Neural progenitor cell (in vitro differentiated cells): ENCODE measurements at regions not wholly inside any gene's neighbourhood (a gene's known extent, or its start where the extent isn't known, plus 50 kb on each side); places are given as distances from the start of the nearest gene placed in this dataset.

ENCODE experiments used
- DNase-seq: peaks from one replicate; pipeline ENCODE4 v3.0.0-alpha.2; 2016; ENCODE audit warnings: low spot score
- H2AFZ ChIP-seq: fragments of 200-600 bp; sonication (generic); replicated peaks from 2 replicates; pipeline ENCODE4 v1.6.1; 2016; ENCODE audit warnings: antibody characterized with exemption
- H3F3A ChIP-seq: fragments of 200-600 bp; sonication (generic); 2 replicates; pipeline ENCODE4 v1.6.1; 2016; ENCODE audit warnings: antibody characterized with exemption, low read depth
- H3K27ac ChIP-seq: fragments of 200-600 bp; sonication (generic); 2 replicates; pipeline ENCODE4 v1.5.1; 2016; ENCODE audit warnings: mild to moderate bottlenecking
- H3K27me3 ChIP-seq: fragments of 200-600 bp; sonication (generic); 2 replicates; pipeline ENCODE4 v1.6.1; 2016; ENCODE audit warnings: mild to moderate bottlenecking, moderate library complexity
- H3K36me3 ChIP-seq: fragments of 200-600 bp; sonication (generic); 2 replicates; pipeline ENCODE4 v1.5.1; 2016
- H3K4me1 ChIP-seq: fragments of 200-600 bp; sonication (generic); 2 replicates; pipeline ENCODE4 v1.6.1; 2016; ENCODE audit warnings: mixed run types
- H3K4me2 ChIP-seq: fragments of 200-600 bp; sonication (generic); 2 replicates; pipeline ENCODE4 v1.6.1; 2016
- H3K4me3 ChIP-seq: fragments of 200-600 bp; sonication (generic); 2 replicates; pipeline ENCODE4 v1.5.1; 2016
- H3K79me2 ChIP-seq: fragments of 200-600 bp; sonication (generic); 2 replicates; pipeline ENCODE4 v1.6.1; 2016; ENCODE audit warnings: low read depth
- H3K9ac ChIP-seq: fragments of 200-600 bp; sonication (generic); 2 replicates; pipeline ENCODE4 v1.6.1; 2016
- H3K9me3 ChIP-seq: fragments of 200-600 bp; sonication (generic); 2 replicates; pipeline ENCODE4 v1.5.1; 2016; ENCODE audit warnings: low read depth
- H4K20me1 ChIP-seq: fragments of 200-600 bp; sonication (generic); 2 replicates; pipeline ENCODE4 v1.6.1; 2016; ENCODE audit warnings: low read depth
- H3K27ac Mint-ChIP-seq: 3 replicates; pipeline ENCODE4 v1.8.0; 2021; ENCODE audit warnings: mixed read lengths
- H3K27me3 Mint-ChIP-seq: 2 replicates; pipeline ENCODE4 v1.8.0; 2022; ENCODE audit warnings: low read depth, mild to moderate bottlenecking, inconsistent platforms, moderate library complexity, mixed read lengths; ENCODE audit not compliant: insufficient read depth
- H3K36me3 Mint-ChIP-seq: 3 replicates; pipeline ENCODE4 v1.8.0; 2021; ENCODE audit warnings: mixed read lengths
- H3K4me1 Mint-ChIP-seq: 3 replicates; pipeline ENCODE4 v1.8.0; 2021; ENCODE audit warnings: mixed read lengths
- H3K4me3 Mint-ChIP-seq: 3 replicates; pipeline ENCODE4 v1.8.0; 2021; ENCODE audit warnings: mild to moderate bottlenecking, moderate library complexity, mixed read lengths
- H3K9me3 Mint-ChIP-seq: 3 replicates; pipeline ENCODE4 v1.8.0; 2020; ENCODE audit warnings: mixed read lengths
- CTCF ChIP-seq: fragments of 200-600 bp; sonication (generic); IDR thresholded peaks from 2 replicates; pipeline ENCODE4 v1.5.1; 2017; ENCODE audit warnings: antibody characterized with exemption, mild to moderate bottlenecking
- EZH2 ChIP-seq: fragments of 200-600 bp; sonication (generic); IDR thresholded peaks from 2 replicates; pipeline ENCODE4 v1.6.1; 2017; ENCODE audit warnings: antibody characterized with exemption, mild to moderate bottlenecking, moderate library complexity
- EZH2phosphoT487 ChIP-seq: fragments of 200-600 bp; sonication (generic); IDR thresholded peaks from 2 replicates; pipeline ENCODE4 v1.6.1; 2017; ENCODE audit warnings: antibody characterized with exemption

- Histone ChIP-seq H3K27ac (no peak overlapping the region), H3K4me2 (no peak overlapping the region), H3K27me3 (no peaks in the 10 kb centered on the region), H3K36me3 (no peaks in the 10 kb centered on the region), H2AFZ (no peak overlapping the region), H3F3A (no peaks in the 10 kb centered on the region), H3K79me2 (no peaks in the 10 kb centered on the region), H3K4me3 (no peak overlapping the region), H3K9ac (no peak overlapping the region), H3K9me3 (no peaks in the 10 kb centered on the region), H4K20me1 (no peaks in the 10 kb centered on the region), H3K4me1 (no peaks in the 10 kb centered on the region)
- no peak overlapping the region for H3K4me3 Mint-ChIP-seq
- no peaks in the 10 kb centered on the region for H3K27me3 Mint-ChIP-seq
- TF ChIP-seq EZH2 (no peak), CTCF (no peak), EZH2phosphoT487 (no peak)
- no peak overlapping the region for H3K27ac Mint-ChIP-seq
- no peaks in the 10 kb centered on the region for H3K9me3 Mint-ChIP-seq
- no peaks in the 10 kb centered on the region for H3K36me3 Mint-ChIP-seq
- H3K4me1 Mint-ChIP-seq: no peaks in the 10 kb centered on the region
- no peak for DNase-seq
Observed at GRCh38 chr15:46933332-46933731, 784.0 kb upstream of the SEMA6D start.

- no peak overlapping the region for H3K9ac ChIP-seq
- no peaks in the 10 kb centered on the region for H3K27me3 ChIP-seq
- TF ChIP-seq EZH2: no peak
- TF ChIP-seq CTCF: no peak
- TF ChIP-seq EZH2phosphoT487: no peak
- H3K36me3 Mint-ChIP-seq: no peaks in the 10 kb centered on the region
- H3K27ac Mint-ChIP-seq: no peak overlapping the region
- H3K79me2 ChIP-seq: no peaks in the 10 kb centered on the region
- no peak overlapping the region for H2AFZ ChIP-seq
- H3K36me3 ChIP-seq: no peaks in the 10 kb centered on the region
- no peak overlapping the region for H3K27ac ChIP-seq
- no peaks in the 10 kb centered on the region for H4K20me1 ChIP-seq
- no peak overlapping the region for H3K4me2 ChIP-seq
- no peaks in the 10 kb centered on the region for H3F3A ChIP-seq
- H3K27me3 Mint-ChIP-seq: no peaks in the 10 kb centered on the region
- no peak overlapping the region for H3K4me3 ChIP-seq
- H3K4me1 Mint-ChIP-seq: no peaks in the 10 kb centered on the region
- H3K4me1 ChIP-seq: no peaks in the 10 kb centered on the region
- H3K4me3 Mint-ChIP-seq: no peak overlapping the region
- H3K9me3 ChIP-seq: no peaks in the 10 kb centered on the region
- no peak for DNase-seq
- no peaks in the 10 kb centered on the region for H3K9me3 Mint-ChIP-seq
Observed at GRCh38 chr15:46934851-46935250, 782.5 kb upstream of the SEMA6D start.

- Mint-ChIP-seq H3K4me3 (no peak overlapping the region), H3K27me3 (no peaks in the 10 kb centered on the region), H3K4me1 (no peaks in the 10 kb centered on the region), H3K27ac (no peak overlapping the region), H3K36me3 (no peaks in the 10 kb centered on the region), H3K9me3 (no peaks in the 10 kb centered on the region)
- Histone ChIP-seq H3K9ac (no peak overlapping the region), H3K79me2 (no peaks in the 10 kb centered on the region), H2AFZ (no peak overlapping the region), H3K27ac (no peak overlapping the region), H3K27me3 (no peaks in the 10 kb centered on the region), H3K36me3 (no peaks in the 10 kb centered on the region), H3K4me1 (peaks cover 8% of the 10 kb centered on the region), H3K4me3 (no peak overlapping the region), H3K9me3 (no peaks in the 10 kb centered on the region), H4K20me1 (no peaks in the 10 kb centered on the region), H3F3A (no peaks in the 10 kb centered on the region), H3K4me2 (no peak overlapping the region)
- DNase-seq: no peak
- no peak for TF ChIP-seq EZH2
- no peak for TF ChIP-seq CTCF
- no peak for TF ChIP-seq EZH2phosphoT487
Observed at GRCh38 chr15:46938169-46938568, 779.1 kb upstream of the SEMA6D start.

- no peak overlapping the region for H3K27ac ChIP-seq
- H3K4me3 ChIP-seq: no peak overlapping the region
- H3K4me2 ChIP-seq: no peak overlapping the region
- H3K4me1 ChIP-seq: peaks cover 8% of the 10 kb centered on the region
- no peaks in the 10 kb centered on the region for H3K4me1 Mint-ChIP-seq
- DNase-seq: no peak
- no peak overlapping the region for H2AFZ ChIP-seq
- no peaks in the 10 kb centered on the region for H3K79me2 ChIP-seq
- H3K9me3 Mint-ChIP-seq: no peaks in the 10 kb centered on the region
- no peaks in the 10 kb centered on the region for H3K36me3 Mint-ChIP-seq
- no peaks in the 10 kb centered on the region for H3F3A ChIP-seq
- H4K20me1 ChIP-seq: no peaks in the 10 kb centered on the region
- H3K9me3 ChIP-seq: no peaks in the 10 kb centered on the region
- H3K36me3 ChIP-seq: no peaks in the 10 kb centered on the region
- TF ChIP-seq EZH2phosphoT487 (no peak), EZH2 (no peak), CTCF (no peak)
- no peak overlapping the region for H3K27ac Mint-ChIP-seq
- H3K4me3 Mint-ChIP-seq: no peak overlapping the region
- H3K27me3 ChIP-seq: no peaks in the 10 kb centered on the region
- no peaks in the 10 kb centered on the region for H3K27me3 Mint-ChIP-seq
- no peak overlapping the region for H3K9ac ChIP-seq
Observed at GRCh38 chr15:46941241-46941640, 776.1 kb upstream of the SEMA6D start.
